ENCODE measurements at regions not wholly inside any gene's neighbourhood (a gene's known extent, or its start where the extent isn't known, plus 50 kb on each side); places are given as distances from the start of the nearest gene placed in this dataset.

DNA sequence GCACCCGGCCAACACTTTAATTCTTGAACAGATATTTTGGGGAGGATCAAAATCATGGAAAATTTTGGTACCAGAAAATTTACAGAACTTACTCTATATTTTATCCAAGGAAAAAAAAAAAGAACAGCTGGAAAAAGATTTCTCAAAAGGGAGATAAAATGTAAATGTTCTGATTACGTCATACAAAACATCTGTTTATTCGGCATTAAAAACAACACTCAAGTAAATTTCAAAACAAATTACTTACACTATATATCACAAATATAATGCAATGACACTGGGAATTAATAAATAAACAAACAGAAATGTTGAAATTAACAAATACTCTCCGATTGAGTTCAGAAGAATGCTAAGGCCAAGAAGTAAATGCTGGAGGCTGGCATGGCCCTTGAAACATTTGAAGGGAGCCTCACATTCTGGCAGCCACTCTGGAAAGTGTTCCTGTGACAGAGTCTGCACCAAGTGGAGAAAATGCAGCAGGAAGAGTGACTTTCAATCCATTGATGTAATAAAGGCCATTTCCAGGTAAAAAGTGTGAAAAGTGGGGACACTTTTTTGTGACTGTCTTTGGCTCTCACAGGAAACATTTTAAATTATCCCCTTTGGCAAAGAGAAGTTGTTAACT, 486.0 kb upstream of the CTSO start:
- Mint-ChIP-seq H3K4me1 (peaks cover 5% of the 10 kb centered on the region), H3K9me3 (peaks cover 3% of the 10 kb centered on the region), H3K27ac (no peak overlapping the region), H3K4me3 (no peak overlapping the region), H3K27me3 (ENCODE audit: insufficient read depth, low read depth) (no peaks in the 10 kb centered on the region), H3K36me3 (no peaks in the 10 kb centered on the region)
- TF ChIP-seq EZH2 (IDR thresholded peaks at IDR 0.05) = no peak
- TF ChIP-seq, protein P1, sequence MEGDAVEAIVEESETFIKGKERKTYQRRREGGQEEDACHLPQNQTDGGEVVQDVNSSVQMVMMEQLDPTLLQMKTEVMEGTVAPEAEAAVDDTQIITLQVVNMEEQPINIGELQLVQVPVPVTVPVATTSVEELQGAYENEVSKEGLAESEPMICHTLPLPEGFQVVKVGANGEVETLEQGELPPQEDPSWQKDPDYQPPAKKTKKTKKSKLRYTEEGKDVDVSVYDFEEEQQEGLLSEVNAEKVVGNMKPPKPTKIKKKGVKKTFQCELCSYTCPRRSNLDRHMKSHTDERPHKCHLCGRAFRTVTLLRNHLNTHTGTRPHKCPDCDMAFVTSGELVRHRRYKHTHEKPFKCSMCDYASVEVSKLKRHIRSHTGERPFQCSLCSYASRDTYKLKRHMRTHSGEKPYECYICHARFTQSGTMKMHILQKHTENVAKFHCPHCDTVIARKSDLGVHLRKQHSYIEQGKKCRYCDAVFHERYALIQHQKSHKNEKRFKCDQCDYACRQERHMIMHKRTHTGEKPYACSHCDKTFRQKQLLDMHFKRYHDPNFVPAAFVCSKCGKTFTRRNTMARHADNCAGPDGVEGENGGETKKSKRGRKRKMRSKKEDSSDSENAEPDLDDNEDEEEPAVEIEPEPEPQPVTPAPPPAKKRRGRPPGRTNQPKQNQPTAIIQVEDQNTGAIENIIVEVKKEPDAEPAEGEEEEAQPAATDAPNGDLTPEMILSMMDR (IDR thresholded peaks at IDR 0.05) = no peak
- no peak for TF ChIP-seq EZH2phosphoT487 (IDR thresholded peaks at IDR 0.05)
- Histone ChIP-seq H3K27me3 (no peaks in the 10 kb centered on the region), H3K4me1 (no peaks in the 10 kb centered on the region), H3K36me3 (no peaks in the 10 kb centered on the region), H3F3A (ENCODE audit: low read depth) (no peaks in the 10 kb centered on the region), H3K4me3 (no peak overlapping the region), H4K20me1 (ENCODE audit: low read depth) (no peaks in the 10 kb centered on the region), H3K9ac (no peak overlapping the region), H3K79me2 (ENCODE audit: low read depth) (no peaks in the 10 kb centered on the region), H3K27ac (no peak overlapping the region), H3K4me2 (no peak overlapping the region), H2AFZ (replicated peaks) (no peak overlapping the region), H3K9me3 (ENCODE audit: low read depth) (no peaks in the 10 kb centered on the region)
- DNase-seq (ENCODE audit: low spot score) = no peak

DNA sequence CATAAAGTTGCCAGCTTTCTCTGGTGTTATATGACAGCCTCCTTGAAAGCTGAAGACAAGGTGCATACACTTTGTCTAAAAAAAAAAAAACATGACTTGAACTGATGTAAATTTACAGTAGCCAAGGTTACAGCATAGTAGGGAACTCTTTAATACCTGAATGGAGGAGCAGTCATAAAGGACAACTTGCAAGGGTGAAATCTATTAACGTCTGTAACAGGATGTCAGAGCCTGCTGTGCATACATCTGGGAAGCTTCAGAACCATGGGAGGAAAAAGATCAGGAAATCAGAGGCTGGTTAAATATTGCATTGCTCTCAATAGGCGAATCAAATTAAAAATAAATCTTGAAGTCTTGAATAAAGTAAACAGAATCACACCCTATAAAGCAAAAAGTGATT, 484.0 kb upstream of the CTSO start:
- H3F3A ChIP-seq (ENCODE audit: low read depth) = no peaks in the 10 kb centered on the region
- no peak for TF ChIP-seq EZH2 (IDR thresholded peaks at IDR 0.05)
- no peak for TF ChIP-seq EZH2phosphoT487 (IDR thresholded peaks at IDR 0.05)
- TF ChIP-seq, protein P1 (IDR thresholded peaks at IDR 0.05) = no peak
- no peak overlapping the region for H3K4me3 ChIP-seq
- DNase-seq (ENCODE audit: low spot score) = no peak
- H3K79me2 ChIP-seq (ENCODE audit: low read depth) = no peaks in the 10 kb centered on the region
- no peaks in the 10 kb centered on the region for H3K27me3 ChIP-seq
- no peak overlapping the region for H3K4me3 Mint-ChIP-seq
- no peaks in the 10 kb centered on the region for H3K4me1 ChIP-seq
- H3K9me3 ChIP-seq (ENCODE audit: low read depth) = no peaks in the 10 kb centered on the region
- H3K36me3 ChIP-seq = no peaks in the 10 kb centered on the region
- H3K9me3 Mint-ChIP-seq = no peaks in the 10 kb centered on the region
- H3K4me2 ChIP-seq = no peak overlapping the region
- H3K9ac ChIP-seq = no peak overlapping the region
- H3K36me3 Mint-ChIP-seq = no peaks in the 10 kb centered on the region
- no peaks in the 10 kb centered on the region for H4K20me1 ChIP-seq (ENCODE audit: low read depth)
- no peaks in the 10 kb centered on the region for H3K27me3 Mint-ChIP-seq (ENCODE audit: insufficient read depth, low read depth)
- H3K4me1 Mint-ChIP-seq = peaks cover 5% of the 10 kb centered on the region
- no peak overlapping the region for H3K27ac Mint-ChIP-seq
- H3K27ac ChIP-seq = no peak overlapping the region
- no peak overlapping the region for H2AFZ ChIP-seq (replicated peaks)

DNA sequence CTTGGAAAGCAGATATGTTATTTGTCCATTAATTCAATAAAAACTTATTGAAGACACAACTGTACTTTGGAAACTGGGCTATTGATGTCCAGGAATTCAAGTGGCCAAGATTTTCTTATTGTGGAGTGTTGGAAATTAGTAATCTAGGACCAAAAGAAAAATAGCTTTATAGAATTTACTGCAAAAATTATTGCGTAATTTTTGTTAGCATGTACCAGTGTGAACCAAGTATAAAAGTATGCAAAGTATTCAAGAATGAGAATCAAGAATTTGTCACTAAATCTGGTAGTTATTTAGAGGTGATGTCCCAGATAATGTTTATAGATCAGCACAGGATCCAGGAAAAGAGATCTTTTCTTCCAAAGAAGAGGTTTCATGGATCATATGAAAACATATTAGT, 468.9 kb upstream of the CTSO start:
- no peaks in the 10 kb centered on the region for H3K36me3 ChIP-seq
- Mint-ChIP-seq H3K4me3 (no peak overlapping the region), H3K27me3 (ENCODE audit: insufficient read depth, low read depth) (no peaks in the 10 kb centered on the region), H3K36me3 (no peaks in the 10 kb centered on the region), H3K9me3 (no peaks in the 10 kb centered on the region), H3K27ac (no peak overlapping the region), H3K4me1 (no peaks in the 10 kb centered on the region)
- H3K9ac ChIP-seq = no peak overlapping the region
- TF ChIP-seq EZH2 (IDR thresholded peaks at IDR 0.05) (no peak), EZH2phosphoT487 (IDR thresholded peaks at IDR 0.05) (no peak)
- TF ChIP-seq, protein P1 (IDR thresholded peaks at IDR 0.05) = no peak
- no peaks in the 10 kb centered on the region for H4K20me1 ChIP-seq (ENCODE audit: low read depth)
- DNase-seq (ENCODE audit: low spot score) = no peak
- H3K79me2 ChIP-seq (ENCODE audit: low read depth) = no peaks in the 10 kb centered on the region
- H3K27ac ChIP-seq = no peak overlapping the region
- no peaks in the 10 kb centered on the region for H3K9me3 ChIP-seq (ENCODE audit: low read depth)
- H3K4me2 ChIP-seq = no peak overlapping the region
- H2AFZ ChIP-seq (replicated peaks) = no peak overlapping the region
- H3K27me3 ChIP-seq = no peaks in the 10 kb centered on the region
- no peaks in the 10 kb centered on the region for H3F3A ChIP-seq (ENCODE audit: low read depth)
- H3K4me3 ChIP-seq = no peak overlapping the region
- no peaks in the 10 kb centered on the region for H3K4me1 ChIP-seq

Data from neural progenitor cell (in vitro differentiated cells).